ENCODE measurements at regions not wholly inside any gene's neighbourhood (a gene's known extent, or its start where the extent isn't known, plus 50 kb on each side); places are given as distances from the start of the nearest gene placed in this dataset.
A peak's percentile ranks its signal among the peaks of the same experiment; 100 is the strongest.

DNA sequence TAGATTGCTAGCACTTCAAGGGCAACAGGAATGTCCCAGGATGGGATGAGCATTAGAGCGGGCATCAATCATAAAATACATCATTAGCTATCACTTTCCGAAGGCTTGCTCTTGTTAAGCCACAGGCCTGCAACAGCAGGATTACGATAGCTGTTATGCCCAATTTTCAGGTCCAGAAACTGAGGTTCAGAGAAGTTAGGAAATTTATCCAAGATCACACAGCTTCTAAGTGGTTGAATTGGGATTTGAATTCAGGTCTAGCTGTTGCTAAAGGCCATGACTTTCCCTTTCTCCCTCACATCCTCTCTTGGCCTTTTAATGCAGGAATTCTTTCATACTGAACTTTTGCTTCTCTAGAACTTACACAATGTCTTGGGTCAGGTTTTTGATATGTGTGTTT lies 119.4 kb upstream of the ERCC6L2 start:
- no peak for DNase-seq

- no peak for DNase-seq
Measured at GRCh38 chr9:95755421-95755730, 120.1 kb upstream of the ERCC6L2 start.

DNA sequence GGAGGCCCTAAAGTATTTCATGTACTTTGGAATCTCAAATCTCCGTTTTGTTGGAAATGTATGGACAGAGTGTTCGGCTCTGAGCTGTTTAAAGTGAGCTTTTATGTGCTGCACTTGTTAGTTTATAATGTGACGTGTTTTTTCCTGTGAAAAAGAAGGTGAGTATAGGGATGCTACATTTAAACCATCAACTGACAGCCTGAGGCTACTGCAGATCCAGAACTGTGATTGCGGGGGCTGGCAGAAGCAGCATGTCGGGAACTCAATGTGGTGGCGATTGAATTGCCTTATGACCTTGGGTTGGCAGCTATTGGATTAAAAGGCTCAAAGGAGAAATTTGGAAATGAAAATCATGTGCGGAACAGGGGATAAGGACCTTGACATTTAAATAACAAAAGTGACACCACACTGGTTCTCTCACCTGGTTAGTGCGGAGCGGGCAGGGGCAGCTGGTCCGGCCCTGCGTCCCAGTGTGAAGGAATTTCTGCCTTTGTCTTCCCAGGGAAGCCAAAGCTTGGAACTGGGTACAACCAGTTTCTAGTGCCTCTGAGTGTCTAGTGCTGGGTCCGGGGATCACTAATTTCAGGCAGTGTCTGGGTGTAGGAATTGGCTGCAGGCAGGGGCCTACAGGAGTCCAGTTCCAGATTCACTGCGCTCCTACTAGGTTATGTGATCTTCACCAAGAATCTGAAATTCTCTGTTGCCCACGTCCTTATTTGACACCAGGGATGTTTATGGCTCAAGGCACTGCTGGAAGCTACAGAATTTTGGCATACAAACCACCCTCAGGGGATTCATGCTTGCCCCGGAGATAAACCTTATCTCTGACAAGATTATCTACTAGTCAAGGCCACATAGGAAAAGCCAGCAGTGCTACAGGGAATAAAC lies 120.7 kb upstream of the ERCC6L2 start:
- no peak for DNase-seq

GRCh38 chr9:95753762-95754465 lies 121.6 kb upstream of the ERCC6L2 start:
- DNase-seq, result peak; percentile 85

DNA sequence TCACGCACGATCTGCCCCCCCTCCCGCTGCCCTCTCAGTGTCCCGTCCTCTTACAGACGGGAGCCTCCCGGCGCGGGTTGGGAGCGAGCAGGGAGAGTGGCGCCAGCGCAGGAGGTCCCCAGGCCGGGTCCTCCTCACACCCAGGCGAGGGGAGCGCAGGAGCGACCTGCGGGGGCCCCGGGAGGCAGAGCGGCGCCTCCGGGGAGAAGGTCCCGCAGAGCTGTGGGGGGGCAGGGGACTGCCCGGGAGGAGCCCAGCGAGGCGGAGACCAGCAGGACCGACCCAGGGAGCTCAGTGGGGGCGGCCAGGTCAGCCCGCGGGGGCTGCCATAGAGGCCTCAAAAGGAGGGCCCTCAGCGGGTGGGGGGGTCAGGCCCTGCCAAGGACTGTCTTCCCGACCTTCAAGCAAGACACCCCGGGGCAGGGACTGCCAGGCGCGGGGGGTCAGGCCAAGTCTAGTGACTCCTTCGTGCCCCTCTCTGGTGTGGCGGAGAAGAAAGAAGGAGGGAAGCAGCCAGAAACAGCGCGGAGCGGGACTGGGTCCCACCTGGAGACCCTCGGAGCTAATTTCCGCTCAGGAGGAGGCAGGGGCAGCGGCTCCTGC lies 123.3 kb upstream of the ERCC6L2 start:
- DNase-seq, result no peak

- DNase-seq, result no peak
Measured at GRCh38 chr9:95751520-95751790, 124.0 kb upstream of the ERCC6L2 start.

GRCh38 chr9:95750725-95751519 lies 124.6 kb upstream of the ERCC6L2 start:
- DNase-seq, result no peak

DNA sequence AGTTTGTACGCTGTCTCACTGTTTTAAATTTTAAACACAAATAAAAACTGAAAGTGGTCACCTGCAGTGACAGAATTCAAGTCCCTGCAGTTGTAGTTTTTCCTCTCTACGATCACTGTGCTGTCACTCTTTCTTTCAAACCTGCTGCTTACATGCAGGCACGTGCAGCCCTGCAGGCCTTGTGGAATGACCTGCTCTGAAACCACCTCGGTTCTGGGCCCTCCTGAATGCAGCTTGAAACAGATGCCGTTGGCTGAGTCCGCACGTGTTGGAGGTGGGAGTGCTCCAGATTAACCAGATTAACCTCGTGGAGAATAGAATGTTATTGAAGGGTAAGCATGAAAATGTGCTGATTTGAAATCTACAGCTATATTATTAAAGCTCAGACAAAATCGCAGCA lies 126.0 kb upstream of the ERCC6L2 start:
- DNase-seq, result no peak

DNA sequence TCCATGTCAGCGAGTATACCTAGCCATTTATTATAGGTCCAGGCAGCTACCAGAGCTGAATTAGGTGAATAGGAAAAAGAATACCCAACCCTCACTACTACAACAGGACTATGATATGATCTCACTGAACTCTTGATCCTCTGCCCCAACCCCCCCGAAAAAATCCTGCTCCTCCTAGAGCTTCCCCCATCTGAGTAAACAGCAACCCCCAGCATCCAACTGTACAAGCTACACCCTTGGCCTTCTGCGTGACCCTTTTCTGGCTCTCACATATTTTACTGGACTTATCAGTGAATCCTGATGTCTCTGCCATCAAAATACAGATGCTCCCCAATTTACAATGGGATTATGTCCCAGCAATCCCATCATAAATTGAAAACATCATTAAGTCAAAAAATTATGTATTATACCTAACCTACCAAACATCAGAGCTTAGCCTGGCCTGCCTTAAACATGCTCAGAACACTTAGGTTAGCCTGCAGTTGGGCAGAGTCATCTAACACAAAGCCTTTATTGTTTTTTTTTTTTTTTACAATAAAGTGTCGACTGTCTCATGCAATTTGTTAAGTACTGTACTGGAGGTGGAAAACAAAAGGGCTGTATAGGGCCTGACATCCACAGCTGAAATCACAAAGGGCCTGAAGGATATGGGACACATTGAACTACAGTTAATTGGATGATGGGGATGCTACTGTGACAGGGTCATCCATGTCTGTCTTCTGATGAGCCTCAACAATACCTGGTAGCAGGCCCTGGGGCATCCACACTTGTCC lies 128.9 kb upstream of the ERCC6L2 start:
- no peak for DNase-seq

GRCh38 chr9:95742821-95743220 lies 132.7 kb upstream of the ERCC6L2 start:
- DNase-seq, result no peak

GRCh38 chr9:95741631-95742030 lies 133.9 kb upstream of the ERCC6L2 start:
- no peak for DNase-seq

GRCh38 chr9:95740217-95741004 lies 135.1 kb upstream of the ERCC6L2 start:
- no peak for DNase-seq

GRCh38 chr9:95738438-95738837 lies 137.1 kb upstream of the ERCC6L2 start:
- no peak for DNase-seq

DNA sequence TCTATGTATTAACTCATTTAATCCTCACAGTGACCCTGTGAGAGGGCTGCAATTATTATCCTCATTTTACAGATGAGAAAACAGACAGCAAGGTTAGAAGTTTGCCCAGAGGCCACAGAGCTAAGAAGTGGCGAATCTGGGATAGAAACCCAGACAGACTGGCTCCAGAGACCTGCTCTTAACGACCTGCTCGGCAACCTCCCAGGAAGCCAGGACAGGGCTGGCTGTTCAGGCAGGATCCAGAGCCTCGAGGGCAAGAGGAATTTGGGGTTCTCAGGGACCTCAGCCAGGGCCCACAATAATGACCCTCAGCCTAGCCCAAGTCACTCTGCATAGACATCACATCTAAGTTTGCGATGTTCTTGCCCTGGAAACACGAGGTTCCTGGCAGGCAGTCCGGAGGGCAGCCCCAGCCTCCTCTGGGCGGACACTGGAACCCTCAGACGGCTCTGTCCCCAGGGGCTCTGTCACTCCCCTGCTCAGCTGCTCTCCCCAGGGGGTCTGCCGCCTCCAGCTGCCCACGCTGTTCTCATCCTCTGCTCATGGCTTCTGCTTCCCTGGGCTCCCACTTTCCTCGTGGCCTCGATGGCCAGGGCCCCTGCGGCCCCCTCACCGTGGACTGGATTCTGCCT lies 138.5 kb upstream of the ERCC6L2 start:
- peak; percentile 19 for DNase-seq

GRCh38 chr9:95736370-95736769 lies 139.1 kb upstream of the ERCC6L2 start:
- peak; percentile 14 for DNase-seq

GRCh38 chr9:95735701-95736100 lies 139.8 kb upstream of the ERCC6L2 start:
- no peak for DNase-seq

DNA sequence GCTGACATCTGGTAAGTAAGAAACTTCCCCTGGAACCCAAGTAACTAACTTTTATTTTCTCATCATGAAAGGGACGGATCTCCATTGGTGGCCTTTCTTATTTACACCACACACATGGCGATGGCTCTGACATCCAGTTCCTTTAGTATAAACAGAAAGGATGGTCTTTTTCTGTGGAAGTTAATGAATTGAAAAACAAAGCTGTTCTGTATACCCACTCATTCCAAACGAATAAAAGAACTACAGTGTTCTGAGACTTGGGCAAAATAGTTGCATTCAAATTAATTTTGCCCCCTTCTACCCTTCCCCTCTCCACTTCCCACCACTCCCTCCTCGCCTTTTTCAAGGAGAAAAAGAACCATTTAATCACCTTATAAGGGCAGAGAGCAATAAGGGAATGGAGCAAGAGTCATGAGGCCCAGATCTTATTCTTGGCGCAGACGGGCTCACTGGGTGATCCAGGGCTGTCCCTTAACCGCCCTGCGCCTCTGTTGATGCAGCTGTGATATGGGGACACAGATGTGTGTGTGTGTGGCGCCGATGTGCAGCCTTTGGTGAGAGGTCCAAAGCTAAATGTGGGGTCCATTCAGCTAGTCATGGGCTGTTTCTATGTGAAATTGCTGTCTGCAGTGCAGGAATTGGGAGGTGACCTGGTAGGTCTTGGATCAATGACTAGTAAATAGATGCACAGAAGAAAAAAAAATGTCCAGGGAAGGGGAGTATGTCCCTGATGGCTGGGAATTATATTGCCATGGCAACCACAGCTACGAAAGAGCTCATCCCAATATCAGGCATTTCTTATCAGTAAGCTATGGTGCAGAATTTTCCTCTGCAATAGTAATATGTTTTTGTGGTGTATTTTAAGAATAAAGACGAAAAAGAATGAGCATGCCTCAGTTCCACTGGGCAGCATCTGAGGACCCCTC lies 141.5 kb upstream of the ERCC6L2 start:
- DNase-seq, result no peak

- no peak for DNase-seq
Measured at GRCh38 chr9:95732802-95733688, 142.4 kb upstream of the ERCC6L2 start.

GRCh38 chr9:95731876-95732275 lies 143.6 kb upstream of the ERCC6L2 start:
- no peak for DNase-seq

All from NCI-H1092 treated with DMSO at 0.1 percent for 48 hours (cell line).